ENCODE measurements at regions not wholly inside any gene's neighbourhood (a gene's known extent, or its start where the extent isn't known, plus 50 kb on each side); places are given as distances from the start of the nearest gene placed in this dataset.
A peak's percentile ranks its signal among the peaks of the same experiment; 100 is the strongest.

DNA sequence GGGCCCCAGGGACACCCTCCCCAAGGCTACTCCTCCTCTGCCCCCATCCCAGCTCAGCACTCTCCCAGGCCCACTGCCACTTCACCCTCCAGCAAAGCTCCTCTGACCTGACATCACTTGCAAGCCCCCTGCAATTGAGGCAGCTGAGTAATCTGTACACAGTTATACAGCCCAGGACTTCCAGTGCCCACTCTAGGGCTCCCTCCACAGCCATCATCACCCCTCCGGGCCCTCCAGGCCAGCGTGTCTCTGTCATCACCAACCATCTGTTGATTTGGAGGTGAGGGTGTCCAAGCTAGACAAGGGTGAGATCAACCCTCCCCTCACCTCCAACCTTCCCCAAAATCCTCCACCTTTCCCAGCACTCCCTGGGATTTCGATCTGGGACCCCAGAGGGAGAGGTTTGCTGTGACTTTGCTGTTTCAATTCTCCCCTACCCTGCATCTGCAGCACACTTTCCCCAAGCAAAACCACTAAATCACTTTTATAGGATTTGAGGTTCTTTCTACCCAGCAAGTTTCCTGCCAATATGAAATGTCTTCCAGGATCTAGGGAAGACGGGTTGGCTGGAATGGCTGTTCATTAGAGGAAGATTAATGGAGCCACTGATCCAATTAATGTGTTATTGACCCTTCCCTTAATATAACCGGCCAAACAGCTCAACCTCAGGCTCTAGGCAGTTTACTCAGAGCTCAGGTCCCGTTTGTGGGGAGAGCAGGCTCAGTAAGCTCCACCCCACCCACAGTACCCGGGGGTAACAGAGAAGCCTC is 92.9 kb downstream of the CHST1 start:
- Mint-ChIP-seq H3K9me3 (no peaks in the 10 kb centered on the region), H3K27ac (peak overlapping the region in 2 of 3 experiments; percentile 15 to 46), H3K4me1 (peaks cover 37% of the 10 kb centered on the region), H3K36me3 (ENCODE audit: low read depth) (no peaks in the 10 kb centered on the region), H3K27me3 (ENCODE audit: low read depth) (peaks cover 53% of the 10 kb centered on the region), H3K4me3 (no peak overlapping the region)
- TF ChIP-seq, protein P1, sequence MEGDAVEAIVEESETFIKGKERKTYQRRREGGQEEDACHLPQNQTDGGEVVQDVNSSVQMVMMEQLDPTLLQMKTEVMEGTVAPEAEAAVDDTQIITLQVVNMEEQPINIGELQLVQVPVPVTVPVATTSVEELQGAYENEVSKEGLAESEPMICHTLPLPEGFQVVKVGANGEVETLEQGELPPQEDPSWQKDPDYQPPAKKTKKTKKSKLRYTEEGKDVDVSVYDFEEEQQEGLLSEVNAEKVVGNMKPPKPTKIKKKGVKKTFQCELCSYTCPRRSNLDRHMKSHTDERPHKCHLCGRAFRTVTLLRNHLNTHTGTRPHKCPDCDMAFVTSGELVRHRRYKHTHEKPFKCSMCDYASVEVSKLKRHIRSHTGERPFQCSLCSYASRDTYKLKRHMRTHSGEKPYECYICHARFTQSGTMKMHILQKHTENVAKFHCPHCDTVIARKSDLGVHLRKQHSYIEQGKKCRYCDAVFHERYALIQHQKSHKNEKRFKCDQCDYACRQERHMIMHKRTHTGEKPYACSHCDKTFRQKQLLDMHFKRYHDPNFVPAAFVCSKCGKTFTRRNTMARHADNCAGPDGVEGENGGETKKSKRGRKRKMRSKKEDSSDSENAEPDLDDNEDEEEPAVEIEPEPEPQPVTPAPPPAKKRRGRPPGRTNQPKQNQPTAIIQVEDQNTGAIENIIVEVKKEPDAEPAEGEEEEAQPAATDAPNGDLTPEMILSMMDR (IDR thresholded peaks at IDR 0.05; ENCODE audit: unreplicated experiment in 3 of 3) = no peak

DNA sequence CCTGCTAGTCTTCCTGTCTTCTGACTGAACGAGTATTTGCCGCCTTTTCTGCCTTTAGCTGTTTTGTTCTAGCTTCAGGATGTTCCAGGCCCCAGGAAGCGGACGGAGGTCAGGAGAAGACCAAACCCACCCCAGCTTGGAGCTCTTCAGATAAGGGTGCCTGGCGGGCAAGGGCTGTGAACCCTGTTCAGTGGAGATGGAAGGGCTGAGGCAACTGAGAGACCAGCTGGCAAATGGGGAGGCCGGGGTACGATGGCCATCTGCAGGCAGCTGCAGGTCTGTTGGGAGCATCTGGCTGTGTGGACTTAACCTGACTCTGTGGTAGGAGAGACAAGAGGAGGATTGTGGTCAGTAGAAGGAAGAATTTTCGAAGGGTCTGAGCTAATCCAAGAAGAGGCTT is 95.6 kb downstream of the CHST1 start:
- H3K4me1 Mint-ChIP-seq = peaks cover 48% of the 10 kb centered on the region
- H3K36me3 Mint-ChIP-seq (ENCODE audit: low read depth) = no peaks in the 10 kb centered on the region
- TF ChIP-seq, protein P1 (IDR thresholded peaks at IDR 0.05; ENCODE audit: unreplicated experiment in 3 of 3) = no peak
- H3K4me3 Mint-ChIP-seq = peak overlapping the region in 1 of 3 experiments; percentile 24
- H3K9me3 Mint-ChIP-seq = no peaks in the 10 kb centered on the region
- H3K27me3 Mint-ChIP-seq (ENCODE audit: low read depth) = peaks cover 40% of the 10 kb centered on the region
- no peak overlapping the region for H3K27ac Mint-ChIP-seq

DNA sequence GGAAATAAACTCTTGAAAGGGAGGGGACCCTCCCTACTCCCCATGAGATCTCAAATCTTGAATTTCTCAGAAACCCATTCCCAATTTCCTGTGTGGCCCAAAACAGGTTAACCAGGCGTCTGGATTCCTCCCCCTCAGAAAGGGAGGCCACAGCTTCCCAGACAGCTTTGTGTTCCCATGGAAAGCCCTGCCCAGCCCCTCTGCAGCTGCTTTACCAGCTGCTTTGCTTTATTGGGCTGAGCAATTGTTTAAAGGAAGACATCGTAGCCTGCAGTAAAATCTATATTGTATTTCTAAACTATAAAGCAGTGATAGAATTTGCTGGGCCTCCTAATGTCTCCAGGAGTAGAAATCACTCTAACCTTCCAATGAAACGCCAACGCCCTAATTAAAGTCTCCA is 97.4 kb downstream of the CHST1 start:
- H3K27me3 Mint-ChIP-seq (ENCODE audit: low read depth) = peaks cover 41% of the 10 kb centered on the region
- TF ChIP-seq, protein P1 (IDR thresholded peaks at IDR 0.05; ENCODE audit: unreplicated experiment in 3 of 3) = no peak
- peak overlapping the region in 1 of 3 experiments; percentile 20 for H3K4me3 Mint-ChIP-seq
- no peaks in the 10 kb centered on the region for H3K36me3 Mint-ChIP-seq (ENCODE audit: low read depth)
- no peaks in the 10 kb centered on the region for H3K9me3 Mint-ChIP-seq
- peaks cover 53% of the 10 kb centered on the region for H3K4me1 Mint-ChIP-seq
- H3K27ac Mint-ChIP-seq = peak overlapping the region; percentile 58 to 86 (median 64)

DNA sequence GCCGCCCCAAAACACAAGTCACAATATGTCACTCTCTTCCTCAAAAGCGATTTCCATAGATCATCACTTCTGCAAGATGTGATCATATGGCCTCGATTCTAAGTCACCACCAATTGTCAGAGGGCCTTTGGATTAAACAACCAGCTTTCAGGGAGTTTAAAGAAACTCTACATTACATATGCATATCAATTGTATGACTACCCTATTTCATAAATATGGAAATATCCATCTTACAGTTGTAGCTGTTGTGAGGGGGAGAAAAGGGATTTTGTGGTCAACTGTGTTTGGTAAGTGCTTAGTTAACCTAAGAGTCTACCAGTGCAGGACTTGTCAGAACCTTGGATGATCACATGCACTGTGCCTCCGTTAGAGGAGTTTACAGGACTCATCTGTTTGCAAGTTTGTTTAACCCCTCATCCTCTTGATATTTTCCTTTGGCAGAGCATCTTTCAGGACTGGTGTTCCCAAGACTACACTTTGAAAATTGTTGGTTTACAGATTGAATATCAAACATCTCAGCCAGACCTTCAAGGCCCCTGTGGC is 99.9 kb downstream of the CHST1 start:
- no peak overlapping the region for H3K4me3 Mint-ChIP-seq

DNA sequence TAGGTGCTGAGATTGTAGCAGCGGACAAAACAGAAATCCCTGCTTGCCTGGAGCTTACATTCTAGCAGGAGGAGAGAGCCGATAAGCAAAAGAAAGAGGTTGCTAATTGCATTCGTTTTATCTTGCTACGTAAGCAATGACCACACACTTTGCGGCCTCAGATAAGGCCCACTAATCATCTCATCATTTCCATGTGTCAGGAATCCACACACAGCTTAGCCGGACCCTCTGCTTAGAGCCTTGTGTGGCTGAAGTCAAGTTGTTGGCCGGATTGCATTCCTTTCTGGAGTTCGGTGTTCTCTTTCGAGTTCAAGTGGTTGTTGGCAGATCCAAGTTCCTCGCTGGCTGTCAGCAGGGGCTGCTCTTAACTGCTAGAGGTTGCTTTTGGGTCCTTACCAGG is 101.6 kb downstream of the CHST1 start:
- H3K4me3 Mint-ChIP-seq = peak overlapping the region in 1 of 3 experiments; percentile 9
- H3K36me3 Mint-ChIP-seq (ENCODE audit: low read depth) = no peaks in the 10 kb centered on the region
- H3K4me1 Mint-ChIP-seq = peaks cover 62% of the 10 kb centered on the region
- H3K27me3 Mint-ChIP-seq (ENCODE audit: low read depth) = peaks cover 30% of the 10 kb centered on the region
- TF ChIP-seq, protein P1 (IDR thresholded peaks at IDR 0.05; ENCODE audit: unreplicated experiment in 3 of 3) = no peak
- H3K9me3 Mint-ChIP-seq = no peaks in the 10 kb centered on the region
- H3K27ac Mint-ChIP-seq = peak overlapping the region in 2 of 3 experiments; percentile 37 to 45

More for the DNA sequence above, 99.9 kb downstream of the CHST1 start:
- TF ChIP-seq, protein P1 (IDR thresholded peaks at IDR 0.05; ENCODE audit: unreplicated experiment in 3 of 3) = no peak
- no peaks in the 10 kb centered on the region for H3K9me3 Mint-ChIP-seq
- no peaks in the 10 kb centered on the region for H3K36me3 Mint-ChIP-seq (ENCODE audit: low read depth)
- H3K27ac Mint-ChIP-seq = no peak overlapping the region
- H3K4me1 Mint-ChIP-seq = peaks cover 65% of the 10 kb centered on the region
- H3K27me3 Mint-ChIP-seq (ENCODE audit: low read depth) = peaks cover 40% of the 10 kb centered on the region
